GM12878 (cell line): ENCODE measurements at regions not wholly inside any gene's neighbourhood (a gene's known extent, or its start where the extent isn't known, plus 50 kb on each side); places are given as distances from the start of the nearest gene placed in this dataset.

ENCODE experiments used
- ATAC-seq: fragments of 200-7000 bp; cut with Tn5 transposase; 3 replicates; pipeline ENCODE4 v1.9.1; 2020; ENCODE audit warnings: mild to moderate bottlenecking, moderate library complexity
- BruUV-seq: library from RNA; stranded (reverse); fragments of 400-500 nt; replicated peaks from 2 replicates; lab custom pipeline; 2021; lab: Mats Ljungman, UMichigan
- CTCF ChIA-PET: fragments of 300-600 bp; sonication (Branson Sonifier 250); formaldehyde crosslinking; extraction: SDS; loops from one replicate; lab custom pipeline; 2021; ENCODE audit warnings: inconsistent platforms; lab: Yijun Ruan, JAX
- POLR2A ChIA-PET: fragments of 350-600 bp; formaldehyde crosslinking; extraction: SDS; loops from one replicate; lab custom pipeline; 2021; ENCODE audit warnings: inconsistent platforms; lab: Charles Lee
- RAD21 ChIA-PET: fragments of 300-600 bp; sonication (Branson Sonifier 250); formaldehyde crosslinking; loops from one replicate; lab custom pipeline; 2023; ENCODE audit warnings: antibody characterized with exemption; ENCODE audit not compliant: unreplicated experiment; lab: Charles Lee
- SMC1A ChIA-PET: fragments of 300-600 bp; sonication (Branson Sonifier 250); formaldehyde crosslinking; loops from one replicate; lab custom pipeline; 2023; ENCODE audit not compliant: unreplicated experiment, uncharacterized antibody; lab: Charles Lee
- DNase-seq: peaks from one replicate; pipeline ENCODE4 v3.0.0-alpha.2; 2011; ENCODE audit warnings: low read depth, low spot score
- FAIRE-seq: peaks from 3 replicates; lab custom pipeline; 2011; peaks lifted over from hg19 to GRCh38; lab: Jason Lieb, UNC
- H2AFZ ChIP-seq: 2 replicates; pipeline ENCODE4 v1.6.0; 2011; ENCODE audit warnings: low read depth, low read length, control low read depth; ENCODE audit not compliant: control insufficient read depth
- H3K27ac ChIP-seq: 2 replicates; pipeline ENCODE4 v1.5.1; 2011; ENCODE audit warnings: control low read depth; ENCODE audit not compliant: control insufficient read depth, insufficient read depth
- H3K27me3 ChIP-seq, 2 experiments: replicated peaks in 1 of 2; 2 replicates each; pipeline versions ENCODE4 v1.6.0 to v1.6.1; 2011; ENCODE audit warnings: low read length in 1 of 2; ENCODE audit not compliant: control insufficient read depth in 2 of 2, insufficient read depth in 2 of 2
- H3K36me3 ChIP-seq, 2 experiments: 2 replicates each; pipeline ENCODE4 v1.5.1; 2011; ENCODE audit warnings: low read length in 1 of 2; ENCODE audit not compliant: control insufficient read depth in 2 of 2, insufficient read depth in 2 of 2
- H3K4me1 ChIP-seq: 2 replicates; pipeline ENCODE4 v1.6.1; 2011; ENCODE audit warnings: mild to moderate bottlenecking, low read length, moderate library complexity, mixed read lengths; ENCODE audit not compliant: control insufficient read depth, insufficient read depth
- H3K4me2 ChIP-seq: 2 replicates; pipeline ENCODE4 v1.6.0; 2011; ENCODE audit warnings: control low read depth; ENCODE audit not compliant: control insufficient read depth, insufficient read depth
- H3K4me3 ChIP-seq: fragments of 200-600 bp; sonication (generic); 2 replicates; pipeline ENCODE4 v1.5.1; 2016
- H3K79me2 ChIP-seq: 2 replicates; pipeline ENCODE4 v1.6.0; 2011; ENCODE audit warnings: low read length; ENCODE audit not compliant: control insufficient read depth, insufficient read depth
- H3K9ac ChIP-seq: 2 replicates; pipeline ENCODE4 v1.8.0; 2011; ENCODE audit warnings: low read length, control low read depth, mixed read lengths; ENCODE audit not compliant: control insufficient read depth, insufficient read depth
- H3K9me3 ChIP-seq: replicated peaks from 3 replicates; pipeline ENCODE4 v1.5.1; 2011; ENCODE audit warnings: mild to moderate bottlenecking, low read length; ENCODE audit not compliant: control insufficient read depth, insufficient read depth
- H4K20me1 ChIP-seq: 2 replicates; pipeline ENCODE4 v1.6.0; 2011; ENCODE audit not compliant: control insufficient read depth, insufficient read depth
- EGR1 ChIP-seq, 2 experiments: IDR thresholded peaks; 1 replicate in 1 of 2; 2 replicates in 1 of 2; pipeline ENCODE4 v1.6.1; 2011 to 2012; ENCODE audit warnings: low read depth in 2 of 2, low read length in 2 of 2, borderline replicate concordance in 1 of 2, mild to moderate bottlenecking in 1 of 2, moderate library complexity in 1 of 2
- ETV6 ChIP-seq, 2 experiments: fragments of 450-650 bp in 1 of 2; IDR thresholded peaks in 1 of 2; conservative IDR thresholded peaks in 1 of 2; 2 replicates each; pipeline ENCODE4 v1.6.1; 2014; ENCODE audit warnings: antibody characterized with exemption in 1 of 2, borderline replicate concordance in 1 of 2, low read depth in 1 of 2, mild to moderate bottlenecking in 1 of 2, moderate library complexity in 1 of 2
- GABPA ChIP-seq: IDR thresholded peaks from 2 replicates; pipeline ENCODE4 v1.6.1; 2014; ENCODE audit warnings: antibody characterized with exemption, low read depth, mild to moderate bottlenecking, inconsistent platforms
- IKZF1 ChIP-seq: fragments of 450-650 bp; conservative IDR thresholded peaks from 2 replicates; pipeline ENCODE4 v1.6.1; 2017; ENCODE audit warnings: antibody characterized with exemption, mild to moderate bottlenecking
- IKZF2 ChIP-seq, 2 experiments: fragments of 450-650 bp; IDR thresholded peaks; 2 replicates each; pipeline ENCODE4 v1.6.1; 2017; ENCODE audit warnings: mild to moderate bottlenecking in 2 of 2, moderate library complexity in 2 of 2
- KLF5 ChIP-seq: fragments of 450-650 bp; IDR thresholded peaks from 2 replicates; pipeline ENCODE4 v1.6.1; 2014; ENCODE audit warnings: mild to moderate bottlenecking; ENCODE audit not compliant: partially characterized antibody
- MYB ChIP-seq: fragments of 150-350 bp; IDR thresholded peaks from 2 replicates; pipeline ENCODE4 v1.6.1; 2014; ENCODE audit warnings: mild to moderate bottlenecking, low read depth, low read length, borderline replicate concordance
- NRF1 ChIP-seq: conservative IDR thresholded peaks from 2 replicates; pipeline ENCODE4 v1.6.1; 2011; ENCODE audit warnings: mild to moderate bottlenecking, low read depth, low read length, improper control_type of control experiment
- RAD51 ChIP-seq: fragments of 450-650 bp; IDR thresholded peaks from 2 replicates; pipeline ENCODE4 v1.6.1; 2016; ENCODE audit warnings: moderate library complexity, mild to moderate bottlenecking, inconsistent platforms
- RB1 ChIP-seq: fragments of 450-650 bp; formaldehyde crosslinking; IDR thresholded peaks from 2 replicates; pipeline ENCODE4 v1.6.1; 2017; ENCODE audit warnings: mild to moderate bottlenecking, borderline replicate concordance
- SIN3A ChIP-seq: IDR thresholded peaks from 2 replicates; pipeline ENCODE4 v1.6.1; 2012; ENCODE audit warnings: low read depth, low read length, improper control_type of control experiment
- SIX5 ChIP-seq: IDR thresholded peaks from 2 replicates; pipeline ENCODE4 v1.6.1; 2011; ENCODE audit warnings: mild to moderate bottlenecking, low read depth, low read length, moderate library complexity; ENCODE audit not compliant: severe bottlenecking
- TCF3 ChIP-seq: IDR thresholded peaks from 2 replicates; pipeline ENCODE4 v1.6.1; 2012; ENCODE audit warnings: low read depth, mild to moderate bottlenecking, low read length, borderline replicate concordance; ENCODE audit not compliant: insufficient read depth
- WRNIP1 ChIP-seq: IDR thresholded peaks from 2 replicates; pipeline ENCODE4 v1.6.1; 2011; ENCODE audit warnings: low read depth, low read length, improper control_type of control experiment, borderline replicate concordance
- ZNF384 ChIP-seq: IDR thresholded peaks from 2 replicates; pipeline ENCODE4 v1.6.1; 2012; ENCODE audit warnings: low read depth, mild to moderate bottlenecking, low read length, improper control_type of control experiment, borderline replicate concordance
- ZSCAN29 ChIP-seq: fragments of 450-650 bp; IDR thresholded peaks from 2 replicates; pipeline ENCODE4 v1.6.1; 2017; ENCODE audit warnings: mild to moderate bottlenecking, moderate library complexity
- WGBS: methylation state at CpG from one replicate; pipeline ENCODE4 v1.1.6; 2016; ENCODE audit warnings: low lambda C conversion rate; ENCODE audit not compliant: insufficient replicate concordance, insufficient coverage; ENCODE audit errors: missing lambda C conversion rate; 5-methylcytosine and 5-hydroxymethylcytosine counted together
- in situ Hi-C: fragments of 300-500 bp; cut with MboI; formaldehyde crosslinking; loops from 9 replicates; pipeline ENCODE4 v1.14.3; 2018; ENCODE audit warnings: mixed read lengths
- intact Hi-C: fragments of 100-400 bp; cut with micrococcal nuclease; formaldehyde crosslinking; loops from one replicate; pipeline ENCODE4 v1.14.2; 2022; ENCODE audit not compliant: unreplicated experiment
- TF ChIP-seq, protein P1 (sequence below): IDR thresholded peaks from 2 replicates; pipeline ENCODE4 v1.6.1; 2012; ENCODE audit warnings: low read depth, low read length, improper control_type of control experiment
- TF ChIP-seq, protein P2 (sequence below): fragments of 450-650 bp; IDR thresholded peaks from 2 replicates; pipeline ENCODE4 v1.6.1; 2017; ENCODE audit warnings: mild to moderate bottlenecking, moderate library complexity
- TF ChIP-seq, protein P3 (sequence below): IDR thresholded peaks from 2 replicates; pipeline ENCODE4 v1.6.1; 2012; ENCODE audit warnings: low read depth, low read length, improper control_type of control experiment

DNA sequence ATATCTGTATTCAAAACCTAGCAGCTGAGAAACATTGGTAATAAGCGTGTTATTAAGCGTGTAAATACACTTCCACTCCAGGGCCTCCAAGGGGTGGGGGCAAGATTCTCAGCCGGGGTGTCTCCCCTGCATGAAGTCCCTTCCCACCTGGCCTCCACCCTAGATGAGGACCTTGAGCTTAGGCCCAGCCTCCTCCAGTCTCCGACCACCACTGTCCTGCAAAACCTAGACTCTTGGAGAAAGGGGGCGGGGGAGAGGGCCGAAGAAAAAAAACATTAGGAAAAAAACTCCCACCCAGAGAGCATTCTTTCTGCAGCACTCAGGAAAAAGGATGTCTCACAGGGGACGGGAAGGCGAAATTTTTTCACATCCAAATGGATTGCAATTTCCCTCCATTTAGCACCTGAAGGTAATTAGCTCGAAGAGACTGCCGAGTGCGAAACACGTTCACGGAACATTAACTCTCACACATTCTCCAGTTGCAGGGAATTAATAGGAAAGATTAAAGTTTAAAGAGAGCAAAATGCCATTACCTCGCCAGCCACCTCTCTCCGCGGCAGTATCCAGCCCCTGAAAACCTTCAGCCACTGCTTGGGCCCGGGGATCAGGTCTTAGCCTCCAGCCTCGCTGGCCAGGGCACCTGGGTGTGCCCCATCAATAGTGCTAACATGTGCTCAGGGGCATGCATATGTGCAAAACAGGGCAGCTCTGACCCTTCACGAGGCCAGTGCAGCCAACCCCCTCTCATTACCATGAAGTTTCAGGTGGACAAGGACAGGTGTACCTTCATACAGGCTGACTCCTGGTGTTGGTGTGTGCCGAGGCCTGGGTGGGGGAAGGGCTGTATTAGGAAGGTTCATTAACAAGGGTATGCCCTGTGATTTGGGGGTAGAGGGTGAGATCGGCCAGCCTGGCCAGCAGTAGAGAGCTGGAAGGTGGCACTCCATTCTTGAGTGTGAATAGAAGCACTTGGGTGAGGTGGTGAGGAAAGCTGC, 77.2 kb downstream of the HIF1AN start:
- Histone ChIP-seq H4K20me1 (no peaks in the 10 kb centered on the region), H2AFZ (no peak overlapping the region), H3K27me3 (peaks cover 3% of the 10 kb centered on the region in 2 experiments; a peak in 1 of 4 replicates), H3K27ac (no peak overlapping the region), H3K4me3 (no peak overlapping the region), H3K9me3 (no peaks in the 10 kb centered on the region), H3K9ac (no peak overlapping the region), H3K79me2 (no peaks in the 10 kb centered on the region), H3K4me2 (no peak overlapping the region), H3K36me3 (no peaks in the 10 kb centered on the region), H3K4me1 (no peaks in the 10 kb centered on the region)
- POLR2A ChIA-PET: no interaction called here
- no peak for FAIRE-seq
- RAD21 ChIA-PET: no interaction called here
- intact Hi-C loops: no loop called here
- SMC1A ChIA-PET: no interaction called here
- CTCF ChIA-PET: interaction anchor here (1.1 kb wide), 1 partner anchor 14 kb away, joined by 3 read pairs; no protein-coding TSS in a partner anchor
- in situ Hi-C loops: no loop called here
- no peak for DNase-seq
- ATAC-seq: no peak
- no TSS peak for BruUV-seq
- WGBS: 40% methylated on average over 21 of the region's 21 CpGs
- TF ChIP-seq, protein P1, sequence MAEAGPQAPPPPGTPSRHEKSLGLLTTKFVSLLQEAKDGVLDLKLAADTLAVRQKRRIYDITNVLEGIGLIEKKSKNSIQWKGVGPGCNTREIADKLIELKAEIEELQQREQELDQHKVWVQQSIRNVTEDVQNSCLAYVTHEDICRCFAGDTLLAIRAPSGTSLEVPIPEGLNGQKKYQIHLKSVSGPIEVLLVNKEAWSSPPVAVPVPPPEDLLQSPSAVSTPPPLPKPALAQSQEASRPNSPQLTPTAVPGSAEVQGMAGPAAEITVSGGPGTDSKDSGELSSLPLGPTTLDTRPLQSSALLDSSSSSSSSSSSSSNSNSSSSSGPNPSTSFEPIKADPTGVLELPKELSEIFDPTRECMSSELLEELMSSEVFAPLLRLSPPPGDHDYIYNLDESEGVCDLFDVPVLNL: no peak
- no peak for TF ChIP-seq NRF1
- TF ChIP-seq ZNF384: no peak
- TF ChIP-seq ZSCAN29: no peak
- TF ChIP-seq, protein P2, sequence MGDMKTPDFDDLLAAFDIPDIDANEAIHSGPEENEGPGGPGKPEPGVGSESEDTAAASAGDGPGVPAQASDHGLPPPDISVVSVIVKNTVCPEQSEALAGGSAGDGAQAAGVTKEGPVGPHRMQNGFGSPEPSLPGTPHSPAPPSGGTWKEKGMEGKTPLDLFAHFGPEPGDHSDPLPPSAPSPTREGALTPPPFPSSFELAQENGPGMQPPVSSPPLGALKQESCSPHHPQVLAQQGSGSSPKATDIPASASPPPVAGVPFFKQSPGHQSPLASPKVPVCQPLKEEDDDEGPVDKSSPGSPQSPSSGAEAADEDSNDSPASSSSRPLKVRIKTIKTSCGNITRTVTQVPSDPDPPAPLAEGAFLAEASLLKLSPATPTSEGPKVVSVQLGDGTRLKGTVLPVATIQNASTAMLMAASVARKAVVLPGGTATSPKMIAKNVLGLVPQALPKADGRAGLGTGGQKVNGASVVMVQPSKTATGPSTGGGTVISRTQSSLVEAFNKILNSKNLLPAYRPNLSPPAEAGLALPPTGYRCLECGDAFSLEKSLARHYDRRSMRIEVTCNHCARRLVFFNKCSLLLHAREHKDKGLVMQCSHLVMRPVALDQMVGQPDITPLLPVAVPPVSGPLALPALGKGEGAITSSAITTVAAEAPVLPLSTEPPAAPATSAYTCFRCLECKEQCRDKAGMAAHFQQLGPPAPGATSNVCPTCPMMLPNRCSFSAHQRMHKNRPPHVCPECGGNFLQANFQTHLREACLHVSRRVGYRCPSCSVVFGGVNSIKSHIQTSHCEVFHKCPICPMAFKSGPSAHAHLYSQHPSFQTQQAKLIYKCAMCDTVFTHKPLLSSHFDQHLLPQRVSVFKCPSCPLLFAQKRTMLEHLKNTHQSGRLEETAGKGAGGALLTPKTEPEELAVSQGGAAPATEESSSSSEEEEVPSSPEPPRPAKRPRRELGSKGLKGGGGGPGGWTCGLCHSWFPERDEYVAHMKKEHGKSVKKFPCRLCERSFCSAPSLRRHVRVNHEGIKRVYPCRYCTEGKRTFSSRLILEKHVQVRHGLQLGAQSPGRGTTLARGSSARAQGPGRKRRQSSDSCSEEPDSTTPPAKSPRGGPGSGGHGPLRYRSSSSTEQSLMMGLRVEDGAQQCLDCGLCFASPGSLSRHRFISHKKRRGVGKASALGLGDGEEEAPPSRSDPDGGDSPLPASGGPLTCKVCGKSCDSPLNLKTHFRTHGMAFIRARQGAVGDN: no peak
- TF ChIP-seq IKZF1: no peak
- TF ChIP-seq WRNIP1: no peak
- TF ChIP-seq SIN3A: no peak
- TF ChIP-seq RAD51: no peak
- TF ChIP-seq KLF5: no peak
- no peak for TF ChIP-seq EGR1 (IDR thresholded peaks at IDR 0.05; ENCODE audit: borderline replicate concordance in 1 of 2, low read depth in 2 of 2, low read length in 2 of 2)
- TF ChIP-seq ETV6 (conservative IDR thresholded peaks at IDR 0.05 in 1 of 2, IDR thresholded peaks at IDR 0.05 in 1 of 2; ENCODE audit: borderline replicate concordance in 1 of 2, low read depth in 1 of 2): no peak
- no peak for TF ChIP-seq MYB
- TF ChIP-seq RB1: no peak
- TF ChIP-seq GABPA: no peak
- TF ChIP-seq TCF3: no peak
- TF ChIP-seq SIX5: no peak
- TF ChIP-seq, protein P3, sequence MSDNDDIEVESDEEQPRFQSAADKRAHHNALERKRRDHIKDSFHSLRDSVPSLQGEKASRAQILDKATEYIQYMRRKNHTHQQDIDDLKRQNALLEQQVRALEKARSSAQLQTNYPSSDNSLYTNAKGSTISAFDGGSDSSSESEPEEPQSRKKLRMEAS: no peak
- no peak for TF ChIP-seq IKZF2 (IDR thresholded peaks at IDR 0.05)
